MCF 10A (cell line): ENCODE measurements at regions not wholly inside any gene's neighbourhood (a gene's known extent, or its start where the extent isn't known, plus 50 kb on each side); places are given as distances from the start of the nearest gene placed in this dataset.

Experiments used
- BruUV-seq: library from RNA; stranded (reverse); fragments of 400-500 nt; replicated peaks from 2 replicates; lab custom pipeline; 2021; lab: Mats Ljungman, UMichigan
- CTCF ChIA-PET: fragments of 300-600 bp; sonication (Branson Sonifier 250); formaldehyde crosslinking; extraction: SDS; loops from one replicate; lab custom pipeline; 2021; ENCODE audit warnings: antibody characterized with exemption, inconsistent platforms; lab: Yijun Ruan, JAX
- POLR2A ChIA-PET: fragments of 300-600, 350-650 bp; sonication (Branson Sonifier 250); formaldehyde crosslinking; extraction: SDS; loops from one replicate; lab custom pipeline; 2020; ENCODE audit warnings: antibody characterized with exemption, inconsistent platforms; lab: Yijun Ruan, JAX
- DNase-seq: peaks from one replicate; pipeline ENCODE4 v3.0.0-alpha.2; 2018; ENCODE audit not compliant: unreplicated experiment
- H3K27ac Mint-ChIP-seq: one replicate; pipeline ENCODE4 v1.8.0; 2022; ENCODE audit warnings: mild to moderate bottlenecking, low read depth, mixed read lengths; ENCODE audit not compliant: unreplicated experiment
- H3K27me3 Mint-ChIP-seq: one replicate; pipeline ENCODE4 v1.8.0; 2022; ENCODE audit warnings: mixed read lengths; ENCODE audit not compliant: insufficient read depth, unreplicated experiment
- H3K36me3 Mint-ChIP-seq: one replicate; pipeline ENCODE4 v1.8.0; 2022; ENCODE audit warnings: mild to moderate bottlenecking, moderate library complexity, mixed read lengths; ENCODE audit not compliant: insufficient read depth, unreplicated experiment
- H3K4me1 Mint-ChIP-seq: one replicate; pipeline ENCODE4 v1.8.0; 2022; ENCODE audit warnings: mixed read lengths; ENCODE audit not compliant: insufficient read depth, unreplicated experiment
- H3K4me3 Mint-ChIP-seq: one replicate; pipeline ENCODE4 v1.8.0; 2022; ENCODE audit warnings: mild to moderate bottlenecking, moderate library complexity, mixed read lengths; ENCODE audit not compliant: unreplicated experiment
- H3K9me3 Mint-ChIP-seq: one replicate; pipeline ENCODE4 v1.8.0; 2022; ENCODE audit warnings: mixed read lengths; ENCODE audit not compliant: unreplicated experiment
- CTCF ChIP-seq: fragments of 200-600 bp; IDR thresholded peaks from one replicate; pipeline ENCODE4 v1.8.0; 2022; ENCODE audit warnings: antibody characterized with exemption, mild to moderate bottlenecking; ENCODE audit not compliant: unreplicated experiment
- intact Hi-C: fragments of 100-400 bp; cut with micrococcal nuclease; formaldehyde crosslinking; loops from 2 replicates; pipeline ENCODE4 v1.14.1; 2022

DNA sequence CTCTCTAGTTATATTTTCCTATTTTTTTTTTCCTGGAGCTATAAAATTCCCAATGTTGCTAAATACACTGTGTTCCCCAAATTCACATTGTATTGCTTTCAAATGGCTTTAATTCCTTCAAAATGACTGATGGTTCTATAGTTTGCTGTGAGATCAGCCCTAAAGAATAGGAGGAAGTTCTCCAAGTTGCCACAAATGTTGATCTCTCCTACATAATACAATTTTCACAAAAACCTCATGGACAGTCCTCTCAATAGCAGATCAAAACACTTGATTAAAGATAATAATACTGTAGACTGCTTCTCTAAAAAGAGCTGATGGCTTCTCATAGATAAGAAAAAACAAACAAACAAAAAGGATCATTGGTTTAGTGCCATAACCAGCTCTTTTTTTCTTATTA lies 97.8 kb upstream of the CAV2 start:
- H3K4me3 Mint-ChIP-seq: no peak overlapping the region
- ChIA-PET POLR2A (interaction anchor here (0.7 to 2.0 kb wide), 4 partner anchors 9 to 37 kb away, joined by 3 to 7 read pairs (median 4); no protein-coding TSS in a partner anchor), CTCF (interaction anchor here (0.6 to 2.2 kb wide), 8 partner anchors 13 to 221 kb away, joined by 3 to 10 read pairs (median 3); no protein-coding TSS in a partner anchor)
- DNase-seq: no peak
- TF ChIP-seq CTCF: no peak
- H3K9me3 Mint-ChIP-seq: peaks cover 8% of the 10 kb centered on the region
- peaks cover 6% of the 10 kb centered on the region for H3K36me3 Mint-ChIP-seq
- no TSS peak for BruUV-seq
- no peaks in the 10 kb centered on the region for H3K27me3 Mint-ChIP-seq
- H3K27ac Mint-ChIP-seq: no peak overlapping the region
- H3K4me1 Mint-ChIP-seq: peaks cover 13% of the 10 kb centered on the region
- intact Hi-C loops: no loop called here

- Mint-ChIP-seq H3K27ac (no peak overlapping the region), H3K4me3 (no peak overlapping the region), H3K4me1 (peaks cover 13% of the 10 kb centered on the region), H3K9me3 (peaks cover under 1% of the 10 kb centered on the region), H3K27me3 (no peaks in the 10 kb centered on the region), H3K36me3 (peaks cover 3% of the 10 kb centered on the region)
- intact Hi-C loops: no loop called here
- TF ChIP-seq CTCF: no peak
- DNase-seq: peak; percentile 25
- BruUV-seq: no TSS peak
- ChIA-PET CTCF (interaction anchor here (0.6 to 0.8 kb wide), 2 partner anchors 14 to 22 kb away, joined by 3 read pairs; no protein-coding TSS in a partner anchor), POLR2A (interaction anchor here (1.0 kb wide), 1 partner anchor 144 kb away, joined by 3 read pairs; no protein-coding TSS in a partner anchor)
Measured at GRCh38 chr7:116403265-116403664, 96.3 kb upstream of the CAV2 start.

DNA sequence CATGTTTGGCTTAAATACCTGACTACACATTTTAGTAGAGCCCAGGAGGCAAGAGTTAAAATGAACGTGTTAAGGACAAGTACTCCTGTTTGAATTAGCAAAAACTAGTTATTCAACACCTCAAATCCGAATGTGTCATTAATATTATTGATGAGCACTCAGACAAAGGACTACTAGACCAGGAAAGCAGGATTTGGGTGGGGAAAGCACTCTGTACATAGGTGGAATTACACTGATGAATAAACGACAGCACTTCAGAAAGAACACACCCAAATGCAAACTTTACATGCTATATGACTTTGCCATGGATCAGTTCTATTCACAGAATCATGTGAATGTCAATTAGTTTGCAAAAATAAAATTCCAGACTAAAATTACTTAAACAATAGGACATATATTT lies 95.1 kb upstream of the CAV2 start:
- H3K27ac Mint-ChIP-seq: no peak overlapping the region
- ChIA-PET POLR2A (no interaction called here), CTCF (no interaction called here)
- H3K27me3 Mint-ChIP-seq: no peaks in the 10 kb centered on the region
- no peak overlapping the region for H3K4me3 Mint-ChIP-seq
- no TSS peak for BruUV-seq
- intact Hi-C loops: no loop called here
- no peaks in the 10 kb centered on the region for H3K9me3 Mint-ChIP-seq
- peaks cover 12% of the 10 kb centered on the region for H3K4me1 Mint-ChIP-seq
- no peak for TF ChIP-seq CTCF
- H3K36me3 Mint-ChIP-seq: no peaks in the 10 kb centered on the region
- no peak for DNase-seq

DNA sequence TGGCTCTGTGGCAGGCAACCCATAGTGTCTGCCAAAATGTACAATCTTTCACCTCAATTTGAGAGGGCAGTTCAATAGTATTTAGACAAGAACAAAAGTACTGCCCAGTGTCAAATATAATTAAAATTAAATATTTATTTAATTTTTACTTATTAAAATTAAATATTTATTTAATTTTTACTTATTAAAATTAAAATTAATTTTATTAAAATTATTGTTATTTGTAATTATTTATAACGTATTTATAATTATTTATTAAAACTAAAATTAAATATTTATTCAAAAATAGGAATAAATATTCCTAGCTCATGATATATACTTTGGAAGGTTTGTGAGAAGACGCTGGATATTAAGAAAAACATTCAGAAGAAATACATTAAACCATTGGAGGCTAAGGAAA lies 93.7 kb upstream of the CAV2 start:
- no peak overlapping the region for H3K27ac Mint-ChIP-seq
- no peaks in the 10 kb centered on the region for H3K36me3 Mint-ChIP-seq
- H3K27me3 Mint-ChIP-seq: no peaks in the 10 kb centered on the region
- ChIA-PET CTCF (no interaction called here), POLR2A (no interaction called here)
- H3K4me1 Mint-ChIP-seq: no peaks in the 10 kb centered on the region
- intact Hi-C loops: no loop called here
- TF ChIP-seq CTCF: no peak
- H3K9me3 Mint-ChIP-seq: peaks cover 7% of the 10 kb centered on the region
- DNase-seq: no peak
- H3K4me3 Mint-ChIP-seq: no peak overlapping the region
- no TSS peak for BruUV-seq
